HG02610 (cell line): ENCODE measurements at regions not wholly inside any gene's neighbourhood (a gene's known extent, or its start where the extent isn't known, plus 50 kb on each side); places are given as distances from the start of the nearest gene placed in this dataset.
A peak's percentile ranks its signal among the peaks of the same experiment; 100 is the strongest.

Experiments
- ATAC-seq: cut with Tn5 transposase; IDR thresholded peaks from one replicate; pipeline ENCODE4 v1.9.1; 2021; ENCODE audit warnings: mild to moderate bottlenecking, moderate library complexity; ENCODE audit not compliant: unreplicated experiment

DNA sequence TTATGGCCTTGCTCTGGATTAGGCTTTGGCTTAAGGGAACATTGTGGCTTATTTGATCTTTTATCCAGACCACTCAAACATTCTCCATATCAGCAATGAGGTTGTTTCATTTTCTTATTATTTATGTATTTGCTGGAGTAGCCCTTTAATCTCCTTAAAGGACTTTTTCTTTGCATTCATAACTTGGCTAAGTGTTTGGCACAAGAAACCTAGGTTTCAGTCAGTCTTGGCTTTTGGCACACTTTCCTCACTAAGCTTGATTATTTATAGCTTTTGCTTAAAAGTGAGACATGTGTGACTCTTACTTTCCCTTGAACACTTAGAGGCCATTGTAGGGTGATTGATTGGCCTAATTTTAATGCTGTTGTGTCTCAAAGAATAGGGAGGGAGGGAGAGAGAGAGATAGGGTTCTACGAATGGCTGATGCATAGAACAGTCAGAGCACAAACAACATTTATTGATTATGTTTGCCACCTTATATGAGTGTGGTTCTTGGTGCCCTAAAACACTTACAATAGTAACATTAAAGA, 2265.3 kb upstream of the C9orf72 start:
- ATAC-seq, result no peak

- ATAC-seq, result no peak
Measured at GRCh38 chr9:29844251-29844650, 2271.0 kb upstream of the C9orf72 start.

DNA sequence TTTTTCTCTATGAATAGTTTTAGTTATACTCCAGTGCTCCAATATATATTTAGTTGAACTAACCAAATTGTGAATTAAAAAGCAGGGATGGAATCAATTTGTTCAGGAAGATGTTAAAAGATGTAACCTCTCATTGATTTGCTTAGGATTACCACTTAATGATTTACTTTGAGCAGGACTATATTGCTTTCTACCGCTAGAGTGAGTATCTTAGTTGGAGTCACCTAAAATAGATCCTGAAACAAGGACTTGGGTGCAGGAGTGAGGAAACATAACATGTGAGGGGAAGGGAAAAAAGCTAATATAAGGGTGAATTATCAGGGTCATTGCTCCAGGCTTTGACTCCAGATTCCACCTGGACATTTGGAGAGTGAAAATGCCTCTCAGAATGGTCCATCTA, 2277.4 kb upstream of the C9orf72 start:
- no peak for ATAC-seq

GRCh38 chr9:29861803-29862202, 2288.5 kb upstream of the C9orf72 start:
- no peak for ATAC-seq

DNA sequence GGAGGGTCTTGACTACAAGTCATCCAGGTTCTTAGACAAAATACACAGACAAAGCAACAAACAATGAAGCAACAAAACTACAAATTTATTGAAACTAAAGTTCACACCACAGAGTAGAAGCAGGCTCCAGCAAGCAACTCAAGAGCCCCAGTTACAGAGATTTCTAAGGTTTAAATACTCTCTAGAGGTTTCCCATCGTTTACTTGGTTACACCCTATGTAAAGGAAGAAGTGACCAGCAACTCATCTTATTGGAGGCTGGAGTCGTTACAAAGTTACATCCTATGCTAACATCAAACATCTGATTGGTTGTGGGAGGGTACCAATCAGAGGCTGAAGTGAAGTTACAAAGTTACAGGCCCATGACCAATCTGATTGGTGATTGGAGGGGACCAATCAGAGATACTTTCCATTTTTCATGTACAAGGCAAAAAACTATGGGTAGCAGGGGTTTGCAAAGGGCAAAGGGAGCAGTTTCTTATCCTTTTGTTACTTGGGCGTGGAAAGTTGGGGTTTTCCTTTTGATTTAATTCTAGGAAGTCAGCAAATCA, 2292.6 kb upstream of the C9orf72 start:
- ATAC-seq, result no peak

DNA sequence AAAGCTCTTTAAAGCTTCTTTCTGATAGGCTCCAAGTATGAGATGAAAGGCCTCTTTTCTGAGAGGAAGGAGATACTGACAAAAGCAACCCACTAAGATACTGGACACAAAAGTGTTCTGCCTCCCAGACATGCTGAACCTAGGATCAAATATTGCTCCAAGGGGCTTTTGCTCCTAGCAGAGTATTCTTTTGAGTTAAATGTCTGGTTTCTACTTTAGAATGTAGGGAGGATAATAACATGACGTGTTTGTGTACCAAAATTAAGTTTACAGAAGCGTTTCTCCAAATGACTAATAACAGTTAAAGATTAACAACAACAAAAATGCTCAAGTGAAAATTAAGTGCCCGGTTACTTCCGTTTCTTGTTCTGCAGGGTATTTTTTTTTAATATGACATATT, 2293.3 kb upstream of the C9orf72 start:
- peak; percentile 76 for ATAC-seq

DNA sequence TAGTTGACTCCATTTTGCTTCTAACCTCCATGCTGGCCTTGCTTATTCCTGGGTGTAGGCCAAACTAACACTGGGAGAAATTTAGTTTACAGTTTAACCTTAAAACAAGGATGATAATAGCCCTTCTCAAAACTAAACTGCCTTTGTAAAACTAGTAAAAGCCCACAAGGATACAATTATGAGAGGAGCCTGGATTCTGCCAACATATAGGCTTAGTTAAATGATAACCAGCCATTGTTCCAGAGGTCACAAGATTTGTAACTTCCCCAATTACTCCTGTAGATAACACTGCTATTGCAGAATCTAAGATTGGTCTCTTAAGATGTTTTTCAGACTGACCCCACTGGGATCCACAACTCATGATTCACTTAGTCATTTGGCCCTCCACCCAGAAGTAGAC, 2300.3 kb upstream of the C9orf72 start:
- ATAC-seq, result no peak

DNA sequence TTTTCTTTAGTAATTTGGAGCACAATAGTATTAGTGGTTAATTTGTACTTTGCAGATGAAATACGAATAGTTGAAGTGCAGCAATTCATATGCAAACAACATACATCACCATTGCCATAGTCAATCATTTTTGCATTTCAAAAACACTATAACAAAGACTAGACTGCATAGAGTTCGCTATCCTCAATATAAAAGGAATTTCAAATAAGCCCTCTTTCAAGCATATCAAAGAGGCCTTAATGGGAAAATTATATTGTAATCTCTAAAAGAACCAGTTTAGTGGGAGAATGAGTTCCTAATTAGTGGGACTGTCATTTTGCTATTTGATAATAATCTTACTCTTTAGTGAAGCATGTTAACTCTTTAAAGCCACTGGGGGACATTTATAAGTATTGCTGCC, 2302.3 kb upstream of the C9orf72 start:
- ATAC-seq, result no peak

DNA sequence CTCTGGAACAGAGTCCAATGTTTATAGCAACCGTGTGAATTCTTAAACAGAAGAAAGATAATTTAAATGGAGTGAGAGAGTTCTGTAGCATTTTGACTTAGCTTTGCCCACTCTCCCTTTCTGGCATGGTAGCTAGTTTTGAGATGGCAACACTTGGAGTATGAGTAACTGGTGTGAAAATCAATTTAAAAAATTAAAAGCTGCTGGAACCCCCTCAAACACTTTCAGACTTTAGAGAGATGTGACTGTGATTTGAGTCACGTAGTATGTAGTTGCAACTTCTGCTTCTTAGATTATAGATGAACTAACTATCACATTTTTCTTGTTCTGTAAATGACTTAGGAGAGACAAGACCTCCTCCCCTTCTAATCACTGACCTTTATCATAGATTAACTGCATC, 2309.5 kb upstream of the C9orf72 start:
- no peak for ATAC-seq

DNA sequence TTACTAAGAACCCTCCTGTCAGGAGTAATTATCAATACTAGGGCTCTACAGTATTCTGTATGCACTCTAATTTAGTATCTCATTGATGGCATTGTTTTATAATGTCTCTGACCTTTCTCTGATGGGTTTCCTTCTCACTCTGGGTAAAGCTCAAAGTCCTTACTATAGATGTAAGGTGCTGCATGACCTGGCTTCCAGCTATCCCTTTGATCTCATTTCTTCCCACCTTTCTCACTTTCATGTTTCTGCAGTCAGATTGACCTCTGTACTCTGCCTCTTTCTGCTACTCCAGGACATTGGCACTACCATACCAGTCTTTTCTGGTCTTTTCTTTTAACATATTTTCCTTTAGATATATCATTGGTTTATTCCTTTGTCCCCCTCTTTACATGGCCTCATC, 2332.8 kb upstream of the C9orf72 start:
- ATAC-seq, result no peak

GRCh38 chr9:29928072-29928471, 2354.8 kb upstream of the C9orf72 start:
- no peak for ATAC-seq

- ATAC-seq, result peak; percentile 95
Measured at GRCh38 chr9:29939559-29939958, 2366.3 kb upstream of the C9orf72 start.

DNA sequence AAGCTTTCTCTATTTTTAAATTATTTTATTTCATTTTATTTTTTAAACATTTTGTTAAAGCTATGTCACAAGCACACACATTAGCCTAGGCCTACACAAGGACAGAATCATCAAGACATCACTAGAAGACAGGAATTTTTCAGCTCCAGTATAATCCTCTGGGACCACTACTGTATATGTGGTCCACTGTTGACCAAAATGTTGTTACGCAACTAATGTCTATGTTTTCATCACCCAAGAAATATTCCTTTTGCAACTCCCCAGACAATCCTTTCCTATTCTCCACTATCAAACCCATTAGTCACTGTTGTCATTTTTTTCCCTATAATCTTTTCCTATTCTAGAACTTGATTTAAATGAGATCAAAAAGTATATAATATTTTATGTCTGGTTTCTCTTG, 2371.7 kb upstream of the C9orf72 start:
- ATAC-seq, result no peak

- ATAC-seq, result no peak
Measured at GRCh38 chr9:29958469-29958868, 2385.2 kb upstream of the C9orf72 start.

GRCh38 chr9:29965834-29966233, 2392.6 kb upstream of the C9orf72 start:
- no peak for ATAC-seq

- ATAC-seq, result no peak
Measured at GRCh38 chr9:29966247-29966646, 2393.0 kb upstream of the C9orf72 start.

- no peak for ATAC-seq
Measured at GRCh38 chr9:29968831-29969230, 2395.6 kb upstream of the C9orf72 start.

DNA sequence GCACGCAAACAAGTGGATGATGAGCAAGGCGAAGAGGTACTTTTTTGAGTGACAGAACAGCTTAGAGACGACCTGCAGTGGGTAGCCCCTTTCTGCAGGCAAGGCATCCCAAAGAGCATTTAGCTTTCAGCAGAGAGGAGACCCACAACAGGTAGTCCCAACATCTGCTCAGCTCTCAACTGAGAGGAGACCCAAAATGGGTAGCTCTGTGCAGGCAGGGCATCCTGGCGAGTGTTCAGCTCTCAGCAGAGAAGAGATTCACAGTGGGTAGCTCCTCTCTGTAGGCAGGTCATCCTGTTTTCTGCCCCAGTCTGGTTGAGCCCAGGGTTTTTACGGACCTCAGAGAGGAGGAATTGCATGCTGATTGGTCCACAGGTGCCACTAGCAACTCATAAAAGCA, 2396.1 kb upstream of the C9orf72 start:
- ATAC-seq, result no peak

- ATAC-seq, result no peak
Measured at GRCh38 chr9:29969856-29970647, 2396.8 kb upstream of the C9orf72 start.

GRCh38 chr9:29974197-29974596, 2400.9 kb upstream of the C9orf72 start:
- ATAC-seq, result no peak

DNA sequence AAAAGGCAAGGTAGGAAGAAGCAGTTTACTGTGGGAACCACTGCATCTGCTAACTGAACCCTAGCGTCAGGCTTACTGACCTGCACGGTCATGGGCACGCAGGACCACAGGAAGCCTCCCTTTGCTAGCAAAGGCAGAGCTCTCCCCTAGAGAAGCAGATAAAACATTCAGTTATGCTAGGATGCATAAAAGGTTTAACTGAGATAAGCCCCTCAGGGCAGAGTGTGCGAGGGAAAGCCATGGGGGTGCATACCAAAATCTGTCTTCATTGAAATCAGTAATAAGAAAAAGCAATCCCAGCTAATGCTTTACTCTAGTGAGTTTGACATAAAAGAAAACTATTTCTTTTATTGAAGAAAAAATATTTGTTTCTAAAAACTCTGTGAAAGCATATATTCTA, 2403.7 kb upstream of the C9orf72 start:
- ATAC-seq, result no peak

DNA sequence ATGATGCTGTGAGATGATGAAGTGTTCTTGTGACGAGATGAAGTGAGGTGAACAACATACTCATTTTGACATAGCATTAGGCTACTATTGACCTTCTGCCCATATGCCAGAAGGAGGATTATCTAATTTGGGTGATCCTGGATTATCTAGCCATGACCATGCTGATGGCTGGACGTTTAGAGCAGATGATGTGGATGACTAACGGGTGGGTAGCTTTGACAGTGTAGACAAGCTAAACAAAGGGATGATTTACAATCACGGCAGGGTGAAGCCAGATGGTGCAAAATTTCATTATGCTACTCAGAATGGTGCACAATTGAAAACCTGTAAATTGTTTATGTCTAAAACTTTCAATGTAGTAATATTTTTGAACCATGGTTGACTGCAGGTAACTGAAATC, 2403.4 kb upstream of the ACO1 start:
- ATAC-seq, result no peak

DNA sequence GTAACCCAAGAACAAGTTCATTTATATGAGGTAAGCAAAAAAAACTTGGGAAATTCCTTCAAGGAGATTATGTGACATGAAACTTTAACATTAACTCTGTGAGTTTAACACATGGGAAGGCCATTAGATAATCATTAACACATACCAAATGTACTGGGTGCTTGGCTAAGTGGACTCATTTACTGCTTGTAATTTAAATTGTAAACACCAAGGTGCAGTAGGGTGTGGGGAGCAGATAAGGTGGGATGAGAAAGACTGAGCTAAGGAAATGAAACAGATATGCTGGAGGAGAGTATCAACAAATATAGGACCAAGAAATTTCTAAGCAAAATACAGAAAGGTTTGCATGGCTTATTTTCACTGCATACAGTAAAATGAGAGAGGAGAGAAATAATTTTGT, 2384.8 kb upstream of the ACO1 start:
- ATAC-seq, result no peak
